Neutrophil (primary cell): ENCODE measurements at regions not wholly inside any gene's neighbourhood (a gene's known extent, or its start where the extent isn't known, plus 50 kb on each side); places are given as distances from the start of the nearest gene placed in this dataset.

Experiments
- H3K27ac ChIP-seq: fragments of 200-600 bp; sonication (generic); 2 replicates; pipeline ENCODE4 v1.5.1; 2016; ENCODE audit warnings: mild to moderate bottlenecking, moderate library complexity
- H3K27me3 ChIP-seq: fragments of 200-600 bp; sonication (generic); 2 replicates; pipeline ENCODE4 v1.6.0; 2016; ENCODE audit warnings: mild to moderate bottlenecking
- H3K36me3 ChIP-seq: fragments of 200-600 bp; sonication (generic); 2 replicates; pipeline ENCODE4 v1.5.1; 2017
- H3K4me1 ChIP-seq, 2 experiments: fragments of 200-600 bp in 1 of 2; sonication (generic) in 1 of 2; 1 replicate in 1 of 2; 2 replicates in 1 of 2; pipeline versions ENCODE4 v1.5.1 to v1.6.1; 2013 to 2016; ENCODE audit warnings: low read depth in 1 of 2, low read length in 1 of 2, mild to moderate bottlenecking in 1 of 2, moderate library complexity in 1 of 2; ENCODE audit not compliant: control insufficient read depth in 1 of 2, insufficient read depth in 1 of 2
- H3K4me3 ChIP-seq, 2 experiments: fragments of 200-600 bp in 1 of 2; sonication (generic) in 1 of 2; 1 replicate in 1 of 2; 2 replicates in 1 of 2; pipeline ENCODE4 v1.5.1; 2013 to 2016; ENCODE audit warnings: low read depth in 1 of 2, low read length in 1 of 2, mild to moderate bottlenecking in 1 of 2, moderate library complexity in 1 of 2
- H3K9me3 ChIP-seq: fragments of 200-600 bp; sonication (generic); 2 replicates; pipeline ENCODE4 v1.5.1; 2016
- CTCF ChIP-seq: fragments of 200-600 bp; sonication (generic); IDR thresholded peaks from 2 replicates; pipeline ENCODE4 v1.5.1; 2016; ENCODE audit warnings: antibody characterized with exemption

- no peaks in the 10 kb centered on the region for H3K4me1 ChIP-seq
- no peak overlapping the region for H3K4me3 ChIP-seq
- H3K27me3 ChIP-seq, result no peaks in the 10 kb centered on the region
- TF ChIP-seq CTCF, result no peak
- H3K27ac ChIP-seq, result no peak overlapping the region
- no peaks in the 10 kb centered on the region for H3K9me3 ChIP-seq
- H3K36me3 ChIP-seq, result no peaks in the 10 kb centered on the region
Observed at GRCh38 chr2:35428548-35428947, 927.0 kb upstream of the CRIM1 start.

GRCh38 chr2:35421485-35421884 lies 934.1 kb upstream of the CRIM1 start:
- H3K27ac ChIP-seq, result no peak overlapping the region
- H3K27me3 ChIP-seq, result no peaks in the 10 kb centered on the region
- H3K4me3 ChIP-seq, result no peak overlapping the region
- H3K36me3 ChIP-seq, result no peaks in the 10 kb centered on the region
- TF ChIP-seq CTCF, result no peak
- no peaks in the 10 kb centered on the region for H3K4me1 ChIP-seq
- H3K9me3 ChIP-seq, result no peaks in the 10 kb centered on the region

- no peak for TF ChIP-seq CTCF
- no peak overlapping the region for H3K4me3 ChIP-seq
- no peaks in the 10 kb centered on the region for H3K4me1 ChIP-seq
Observed at GRCh38 chr2:35417293-35417692, 938.3 kb upstream of the CRIM1 start.

GRCh38 chr2:35416391-35417140 lies 939.0 kb upstream of the CRIM1 start:
- TF ChIP-seq CTCF, result no peak
- H3K4me1 ChIP-seq, result no peaks in the 10 kb centered on the region
- H3K27me3 ChIP-seq, result no peaks in the 10 kb centered on the region
- no peaks in the 10 kb centered on the region for H3K36me3 ChIP-seq
- no peak overlapping the region for H3K4me3 ChIP-seq
- no peaks in the 10 kb centered on the region for H3K9me3 ChIP-seq
- no peak overlapping the region for H3K27ac ChIP-seq

More at GRCh38 chr2:35417293-35417692, 938.3 kb upstream of the CRIM1 start:
- H3K36me3 ChIP-seq, result no peaks in the 10 kb centered on the region
- H3K9me3 ChIP-seq, result no peaks in the 10 kb centered on the region
- H3K27me3 ChIP-seq, result no peaks in the 10 kb centered on the region
- H3K27ac ChIP-seq, result no peak overlapping the region

GRCh38 chr2:35415942-35416341 lies 939.6 kb upstream of the CRIM1 start:
- Histone ChIP-seq H3K9me3 (no peaks in the 10 kb centered on the region), H3K36me3 (no peaks in the 10 kb centered on the region), H3K27ac (no peak overlapping the region), H3K27me3 (no peaks in the 10 kb centered on the region), H3K4me3 (no peak overlapping the region), H3K4me1 (no peaks in the 10 kb centered on the region)
- no peak for TF ChIP-seq CTCF
